LNCAP (cell line): ENCODE measurements at regions not wholly inside any gene's neighbourhood (a gene's known extent, or its start where the extent isn't known, plus 50 kb on each side); places are given as distances from the start of the nearest gene placed in this dataset.

ENCODE experiments used
- TF ChIP-seq, protein P1 (sequence below): fragments of 450-650 bp; IDR thresholded peaks from 2 replicates; pipeline ENCODE4 v1.5.1; 2017; ENCODE audit warnings: mild to moderate bottlenecking

GRCh38 chr4:128521156-128521555, 233.5 kb upstream of the PGRMC2 start:
- TF ChIP-seq, protein P1, sequence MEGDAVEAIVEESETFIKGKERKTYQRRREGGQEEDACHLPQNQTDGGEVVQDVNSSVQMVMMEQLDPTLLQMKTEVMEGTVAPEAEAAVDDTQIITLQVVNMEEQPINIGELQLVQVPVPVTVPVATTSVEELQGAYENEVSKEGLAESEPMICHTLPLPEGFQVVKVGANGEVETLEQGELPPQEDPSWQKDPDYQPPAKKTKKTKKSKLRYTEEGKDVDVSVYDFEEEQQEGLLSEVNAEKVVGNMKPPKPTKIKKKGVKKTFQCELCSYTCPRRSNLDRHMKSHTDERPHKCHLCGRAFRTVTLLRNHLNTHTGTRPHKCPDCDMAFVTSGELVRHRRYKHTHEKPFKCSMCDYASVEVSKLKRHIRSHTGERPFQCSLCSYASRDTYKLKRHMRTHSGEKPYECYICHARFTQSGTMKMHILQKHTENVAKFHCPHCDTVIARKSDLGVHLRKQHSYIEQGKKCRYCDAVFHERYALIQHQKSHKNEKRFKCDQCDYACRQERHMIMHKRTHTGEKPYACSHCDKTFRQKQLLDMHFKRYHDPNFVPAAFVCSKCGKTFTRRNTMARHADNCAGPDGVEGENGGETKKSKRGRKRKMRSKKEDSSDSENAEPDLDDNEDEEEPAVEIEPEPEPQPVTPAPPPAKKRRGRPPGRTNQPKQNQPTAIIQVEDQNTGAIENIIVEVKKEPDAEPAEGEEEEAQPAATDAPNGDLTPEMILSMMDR: no peak

- TF ChIP-seq, protein P1: no peak
These were observed 231.7 kb upstream of the PGRMC2 start for GRCh38 chr4:128519163-128519830.

- TF ChIP-seq, protein P1: no peak
These were observed 230.3 kb upstream of the PGRMC2 start for GRCh38 chr4:128517739-128518510.

DNA sequence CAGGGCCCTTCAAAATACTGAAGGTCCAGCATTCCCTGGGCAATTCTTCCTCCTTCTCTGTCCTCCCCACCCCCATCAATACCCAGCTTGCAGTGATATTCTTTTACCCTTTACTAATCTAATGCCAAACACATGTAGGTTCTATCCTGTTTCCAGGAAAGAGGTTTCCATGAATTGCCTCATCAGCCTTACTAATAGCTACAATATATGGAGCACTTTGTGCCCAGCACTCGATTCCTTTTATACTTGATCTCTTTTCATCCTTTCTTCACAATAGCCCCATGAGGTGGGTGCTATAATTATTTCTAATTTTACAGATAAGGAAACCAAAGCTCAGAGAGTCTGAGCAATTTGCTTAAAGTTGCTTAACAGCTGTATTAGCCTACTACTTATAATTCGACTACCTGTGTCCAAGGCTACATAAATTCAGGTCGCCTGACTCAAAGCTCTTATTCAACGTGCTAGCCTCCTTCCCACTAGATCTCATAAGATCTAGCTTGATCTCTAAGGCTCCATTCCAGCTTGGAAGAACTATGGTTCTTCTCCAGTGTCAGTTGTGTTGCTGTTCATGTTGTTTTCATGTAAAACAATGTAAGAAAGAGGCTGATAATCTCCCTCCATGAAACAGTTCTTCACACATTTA, 229.6 kb upstream of the PGRMC2 start:
- TF ChIP-seq, protein P1: no peak

DNA sequence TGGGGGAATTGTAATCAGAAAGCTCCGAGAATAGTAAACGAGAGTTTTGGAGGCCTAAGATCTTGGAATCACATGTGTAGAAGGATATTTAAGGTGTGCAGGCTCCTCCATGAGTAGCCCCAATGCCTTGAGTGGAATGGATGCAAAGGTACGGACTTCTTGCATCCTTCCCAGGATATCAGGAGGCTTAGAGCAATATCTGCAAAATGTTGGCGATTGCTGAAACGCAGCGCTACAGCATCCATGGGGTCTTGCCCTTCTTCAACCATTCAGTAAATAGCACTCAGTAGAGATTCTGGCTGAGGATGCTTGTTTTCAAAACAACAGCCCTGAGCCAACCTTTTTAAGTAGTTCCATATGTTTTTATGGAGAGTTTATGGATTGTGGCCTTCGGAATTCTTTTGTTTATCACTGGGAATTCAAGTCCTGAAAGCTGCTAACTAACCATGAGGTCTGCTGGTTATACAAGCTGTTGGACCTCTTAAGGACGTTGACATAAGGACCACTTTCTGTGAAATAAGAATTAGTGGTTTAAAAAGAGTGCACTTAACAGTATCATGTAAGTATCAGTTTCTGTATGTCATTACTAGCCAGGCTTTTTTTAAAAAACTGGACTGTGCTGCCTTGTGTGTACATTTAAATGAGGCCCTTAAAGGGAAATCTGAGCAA, 228.8 kb upstream of the PGRMC2 start:
- TF ChIP-seq, protein P1: no peak

DNA sequence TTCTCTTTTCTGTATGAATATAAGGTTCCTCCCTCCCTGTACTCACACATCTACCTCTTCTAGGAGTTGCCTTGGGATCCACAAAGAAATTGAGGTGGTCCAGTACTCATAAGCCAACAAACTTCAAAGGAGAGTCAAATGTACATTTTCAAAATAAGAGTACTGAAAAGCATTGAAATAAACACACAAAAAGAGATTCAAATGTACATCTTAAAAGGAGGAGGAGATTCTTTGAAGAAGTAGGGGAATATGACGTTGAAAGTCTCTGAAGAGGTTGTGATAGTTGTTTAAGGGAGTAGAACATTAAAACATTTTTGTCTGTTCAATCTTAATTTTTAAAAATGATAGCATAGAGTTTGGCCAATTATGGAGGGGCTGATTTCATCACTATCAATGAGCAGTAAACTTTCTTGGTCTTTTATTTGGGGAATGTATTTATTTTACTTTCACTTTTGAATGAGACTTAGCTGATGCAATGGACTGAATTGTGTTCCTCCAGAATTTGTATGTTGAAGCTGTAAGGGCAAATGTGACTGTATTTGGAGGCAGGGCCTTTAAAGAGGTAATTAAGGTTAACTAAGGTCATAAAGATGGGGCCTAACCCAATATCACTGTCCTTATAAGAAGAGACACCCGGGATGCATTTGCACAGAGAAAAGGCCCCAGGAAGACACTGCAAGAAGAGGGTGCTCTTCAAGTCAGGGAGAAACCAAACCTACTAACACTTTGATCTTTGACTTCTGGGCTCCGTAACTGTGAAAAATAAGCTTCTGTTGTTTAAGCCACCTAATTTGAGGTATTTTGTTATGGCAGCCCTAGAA, 226.3 kb upstream of the PGRMC2 start:
- TF ChIP-seq, protein P1: no peak
